Ovary (tissue), 3 donors: ENCODE measurements at regions not wholly inside any gene's neighbourhood (a gene's known extent, or its start where the extent isn't known, plus 50 kb on each side); places are given as distances from the start of the nearest gene placed in this dataset.

ENCODE experiments used
- POLR2A ChIP-seq: fragments of 450-650 bp; IDR thresholded peaks from one replicate; pipeline ENCODE4 v1.6.1; 2017; ENCODE audit warnings: antibody characterized with exemption, mild to moderate bottlenecking, moderate library complexity
- TF ChIP-seq, protein P1 (sequence below), 3 donors: fragments of 450-650 bp in 2 of 3; fragments of 200-600 bp in 1 of 3; IDR thresholded peaks; one replicate each; pipeline versions ENCODE4 v1.5.1 to v1.8.0; 2016 to 2022; ENCODE audit warnings: antibody characterized with exemption in 3 of 3, mild to moderate bottlenecking in 1 of 3
- donor health status: DM: no; HTN: no; CAD: no.

- no peak for TF ChIP-seq POLR2A
- TF ChIP-seq, protein P1, sequence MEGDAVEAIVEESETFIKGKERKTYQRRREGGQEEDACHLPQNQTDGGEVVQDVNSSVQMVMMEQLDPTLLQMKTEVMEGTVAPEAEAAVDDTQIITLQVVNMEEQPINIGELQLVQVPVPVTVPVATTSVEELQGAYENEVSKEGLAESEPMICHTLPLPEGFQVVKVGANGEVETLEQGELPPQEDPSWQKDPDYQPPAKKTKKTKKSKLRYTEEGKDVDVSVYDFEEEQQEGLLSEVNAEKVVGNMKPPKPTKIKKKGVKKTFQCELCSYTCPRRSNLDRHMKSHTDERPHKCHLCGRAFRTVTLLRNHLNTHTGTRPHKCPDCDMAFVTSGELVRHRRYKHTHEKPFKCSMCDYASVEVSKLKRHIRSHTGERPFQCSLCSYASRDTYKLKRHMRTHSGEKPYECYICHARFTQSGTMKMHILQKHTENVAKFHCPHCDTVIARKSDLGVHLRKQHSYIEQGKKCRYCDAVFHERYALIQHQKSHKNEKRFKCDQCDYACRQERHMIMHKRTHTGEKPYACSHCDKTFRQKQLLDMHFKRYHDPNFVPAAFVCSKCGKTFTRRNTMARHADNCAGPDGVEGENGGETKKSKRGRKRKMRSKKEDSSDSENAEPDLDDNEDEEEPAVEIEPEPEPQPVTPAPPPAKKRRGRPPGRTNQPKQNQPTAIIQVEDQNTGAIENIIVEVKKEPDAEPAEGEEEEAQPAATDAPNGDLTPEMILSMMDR (IDR thresholded peaks at IDR 0.05) = no peak
Measured at GRCh38 chr6:164947164-164947563, 362.2 kb downstream of the C6orf118 start.
